Neural progenitor cell (in vitro differentiated cells): ENCODE measurements at regions not wholly inside any gene's neighbourhood (a gene's known extent, or its start where the extent isn't known, plus 50 kb on each side); places are given as distances from the start of the nearest gene placed in this dataset.

Experiments used
- DNase-seq: peaks from one replicate; pipeline ENCODE4 v3.0.0-alpha.2; 2016; ENCODE audit warnings: low spot score
- H2AFZ ChIP-seq: fragments of 200-600 bp; sonication (generic); replicated peaks from 2 replicates; pipeline ENCODE4 v1.6.1; 2016; ENCODE audit warnings: antibody characterized with exemption
- H3F3A ChIP-seq: fragments of 200-600 bp; sonication (generic); 2 replicates; pipeline ENCODE4 v1.6.1; 2016; ENCODE audit warnings: antibody characterized with exemption, low read depth
- H3K27ac ChIP-seq: fragments of 200-600 bp; sonication (generic); 2 replicates; pipeline ENCODE4 v1.5.1; 2016; ENCODE audit warnings: mild to moderate bottlenecking
- H3K27me3 ChIP-seq: fragments of 200-600 bp; sonication (generic); 2 replicates; pipeline ENCODE4 v1.6.1; 2016; ENCODE audit warnings: mild to moderate bottlenecking, moderate library complexity
- H3K36me3 ChIP-seq: fragments of 200-600 bp; sonication (generic); 2 replicates; pipeline ENCODE4 v1.5.1; 2016
- H3K4me1 ChIP-seq: fragments of 200-600 bp; sonication (generic); 2 replicates; pipeline ENCODE4 v1.6.1; 2016; ENCODE audit warnings: mixed run types
- H3K4me2 ChIP-seq: fragments of 200-600 bp; sonication (generic); 2 replicates; pipeline ENCODE4 v1.6.1; 2016
- H3K4me3 ChIP-seq: fragments of 200-600 bp; sonication (generic); 2 replicates; pipeline ENCODE4 v1.5.1; 2016
- H3K79me2 ChIP-seq: fragments of 200-600 bp; sonication (generic); 2 replicates; pipeline ENCODE4 v1.6.1; 2016; ENCODE audit warnings: low read depth
- H3K9ac ChIP-seq: fragments of 200-600 bp; sonication (generic); 2 replicates; pipeline ENCODE4 v1.6.1; 2016
- H3K9me3 ChIP-seq: fragments of 200-600 bp; sonication (generic); 2 replicates; pipeline ENCODE4 v1.5.1; 2016; ENCODE audit warnings: low read depth
- H4K20me1 ChIP-seq: fragments of 200-600 bp; sonication (generic); 2 replicates; pipeline ENCODE4 v1.6.1; 2016; ENCODE audit warnings: low read depth
- H3K27ac Mint-ChIP-seq: 3 replicates; pipeline ENCODE4 v1.8.0; 2021; ENCODE audit warnings: mixed read lengths
- H3K27me3 Mint-ChIP-seq: 2 replicates; pipeline ENCODE4 v1.8.0; 2022; ENCODE audit warnings: low read depth, mild to moderate bottlenecking, inconsistent platforms, moderate library complexity, mixed read lengths; ENCODE audit not compliant: insufficient read depth
- H3K36me3 Mint-ChIP-seq: 3 replicates; pipeline ENCODE4 v1.8.0; 2021; ENCODE audit warnings: mixed read lengths
- H3K4me1 Mint-ChIP-seq: 3 replicates; pipeline ENCODE4 v1.8.0; 2021; ENCODE audit warnings: mixed read lengths
- H3K4me3 Mint-ChIP-seq: 3 replicates; pipeline ENCODE4 v1.8.0; 2021; ENCODE audit warnings: mild to moderate bottlenecking, moderate library complexity, mixed read lengths
- H3K9me3 Mint-ChIP-seq: 3 replicates; pipeline ENCODE4 v1.8.0; 2020; ENCODE audit warnings: mixed read lengths
- EZH2 ChIP-seq: fragments of 200-600 bp; sonication (generic); IDR thresholded peaks from 2 replicates; pipeline ENCODE4 v1.6.1; 2017; ENCODE audit warnings: antibody characterized with exemption, mild to moderate bottlenecking, moderate library complexity
- EZH2phosphoT487 ChIP-seq: fragments of 200-600 bp; sonication (generic); IDR thresholded peaks from 2 replicates; pipeline ENCODE4 v1.6.1; 2017; ENCODE audit warnings: antibody characterized with exemption
- TF ChIP-seq, protein P1 (sequence below): fragments of 200-600 bp; sonication (generic); IDR thresholded peaks from 2 replicates; pipeline ENCODE4 v1.5.1; 2017; ENCODE audit warnings: antibody characterized with exemption, mild to moderate bottlenecking

DNA sequence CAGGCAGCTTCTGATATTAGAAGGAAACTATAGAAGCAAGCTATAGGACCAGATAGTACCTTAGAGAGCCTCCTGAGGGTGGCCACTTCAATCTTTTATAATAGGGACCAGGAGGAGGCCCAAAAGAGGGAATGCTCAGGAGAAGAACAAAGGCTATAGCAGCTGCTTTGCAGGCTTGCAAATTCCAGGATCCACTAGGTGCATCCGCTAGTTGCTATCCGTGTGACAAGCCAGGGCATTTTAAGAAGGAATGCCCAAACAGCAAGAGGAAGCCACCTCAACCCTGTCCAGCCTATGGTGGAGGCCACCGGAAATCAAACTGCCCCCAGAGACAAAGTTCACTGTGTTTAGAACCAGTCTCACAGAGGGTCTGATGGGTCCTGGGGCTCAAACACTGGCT, 192.6 kb upstream of the KIF2B start:
- Histone ChIP-seq H3K4me1 (peaks cover 27% of the 10 kb centered on the region), H3K27ac (peak overlapping the region; percentile 83), H4K20me1 (no peaks in the 10 kb centered on the region), H3K9ac (no peak overlapping the region), H3K4me2 (peak overlapping the region; percentile 66), H3F3A (peaks cover 24% of the 10 kb centered on the region), H2AFZ (peak overlapping the region; percentile 7), H3K9me3 (no peaks in the 10 kb centered on the region), H3K79me2 (no peaks in the 10 kb centered on the region), H3K4me3 (peak overlapping the region; percentile 14), H3K27me3 (no peaks in the 10 kb centered on the region), H3K36me3 (no peaks in the 10 kb centered on the region)
- TF ChIP-seq EZH2 (no peak), EZH2phosphoT487 (no peak)
- TF ChIP-seq, protein P1, sequence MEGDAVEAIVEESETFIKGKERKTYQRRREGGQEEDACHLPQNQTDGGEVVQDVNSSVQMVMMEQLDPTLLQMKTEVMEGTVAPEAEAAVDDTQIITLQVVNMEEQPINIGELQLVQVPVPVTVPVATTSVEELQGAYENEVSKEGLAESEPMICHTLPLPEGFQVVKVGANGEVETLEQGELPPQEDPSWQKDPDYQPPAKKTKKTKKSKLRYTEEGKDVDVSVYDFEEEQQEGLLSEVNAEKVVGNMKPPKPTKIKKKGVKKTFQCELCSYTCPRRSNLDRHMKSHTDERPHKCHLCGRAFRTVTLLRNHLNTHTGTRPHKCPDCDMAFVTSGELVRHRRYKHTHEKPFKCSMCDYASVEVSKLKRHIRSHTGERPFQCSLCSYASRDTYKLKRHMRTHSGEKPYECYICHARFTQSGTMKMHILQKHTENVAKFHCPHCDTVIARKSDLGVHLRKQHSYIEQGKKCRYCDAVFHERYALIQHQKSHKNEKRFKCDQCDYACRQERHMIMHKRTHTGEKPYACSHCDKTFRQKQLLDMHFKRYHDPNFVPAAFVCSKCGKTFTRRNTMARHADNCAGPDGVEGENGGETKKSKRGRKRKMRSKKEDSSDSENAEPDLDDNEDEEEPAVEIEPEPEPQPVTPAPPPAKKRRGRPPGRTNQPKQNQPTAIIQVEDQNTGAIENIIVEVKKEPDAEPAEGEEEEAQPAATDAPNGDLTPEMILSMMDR: no peak
- Mint-ChIP-seq H3K27ac (no peak overlapping the region), H3K27me3 (no peaks in the 10 kb centered on the region), H3K36me3 (no peaks in the 10 kb centered on the region), H3K4me1 (peaks cover 23% of the 10 kb centered on the region), H3K4me3 (no peak overlapping the region), H3K9me3 (peaks cover 5% of the 10 kb centered on the region)
- DNase-seq: peak; percentile 51

DNA sequence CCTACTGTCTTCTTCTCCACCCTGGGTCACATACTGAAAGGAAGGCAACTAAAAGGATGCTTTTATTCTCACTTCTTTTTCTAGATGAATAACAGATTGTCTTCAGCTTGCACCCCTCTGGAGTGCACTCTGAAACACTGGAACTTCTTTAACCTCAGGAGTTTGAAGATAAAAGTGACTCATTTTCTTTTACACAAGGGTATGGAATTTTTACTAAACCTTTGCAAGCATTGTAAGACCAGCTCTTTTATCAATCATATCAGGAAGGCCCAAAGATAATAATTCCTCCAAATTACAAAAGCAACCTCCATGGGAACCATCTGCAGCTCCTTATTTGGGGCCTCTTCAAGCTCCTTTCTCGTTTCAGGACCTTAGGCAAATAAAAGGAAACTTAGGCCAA, 193.5 kb upstream of the KIF2B start:
- H3K27me3 Mint-ChIP-seq: no peaks in the 10 kb centered on the region
- H3K9me3 Mint-ChIP-seq: peaks cover 5% of the 10 kb centered on the region
- Histone ChIP-seq H2AFZ (peak overlapping the region; percentile 7), H3K79me2 (no peaks in the 10 kb centered on the region), H3K4me1 (peaks cover 27% of the 10 kb centered on the region), H3K9me3 (no peaks in the 10 kb centered on the region), H3K4me2 (no peak overlapping the region), H3F3A (peaks cover 24% of the 10 kb centered on the region), H4K20me1 (no peaks in the 10 kb centered on the region), H3K4me3 (no peak overlapping the region), H3K9ac (no peak overlapping the region), H3K27ac (peak overlapping the region; percentile 83), H3K27me3 (no peaks in the 10 kb centered on the region), H3K36me3 (no peaks in the 10 kb centered on the region)
- H3K4me3 Mint-ChIP-seq: no peak overlapping the region
- DNase-seq: no peak
- no peak overlapping the region for H3K27ac Mint-ChIP-seq
- H3K4me1 Mint-ChIP-seq: peaks cover 23% of the 10 kb centered on the region
- H3K36me3 Mint-ChIP-seq: no peaks in the 10 kb centered on the region
- TF ChIP-seq EZH2phosphoT487 (no peak), EZH2 (no peak)
- TF ChIP-seq, protein P1: no peak

DNA sequence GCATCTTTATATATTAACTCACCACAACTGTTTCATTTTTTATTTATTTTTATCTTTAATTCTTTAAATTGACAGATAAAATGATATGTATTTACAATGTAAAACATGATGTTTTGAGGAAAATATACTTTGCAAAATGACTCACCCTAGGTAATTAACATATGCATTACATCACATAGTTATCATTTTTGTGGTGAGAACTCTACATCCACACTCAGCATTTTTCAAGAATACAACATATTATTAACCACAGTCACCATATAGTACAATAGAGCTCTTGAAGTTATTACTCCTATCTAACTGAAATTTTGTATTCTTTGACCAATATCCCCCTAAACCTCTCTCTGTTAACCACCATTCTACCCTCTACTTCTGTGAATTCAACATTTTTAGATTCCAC, 194.7 kb upstream of the KIF2B start:
- Histone ChIP-seq H3K27me3 (no peaks in the 10 kb centered on the region), H2AFZ (no peak overlapping the region), H3K4me2 (no peak overlapping the region), H4K20me1 (no peaks in the 10 kb centered on the region), H3K27ac (no peak overlapping the region), H3K9me3 (no peaks in the 10 kb centered on the region), H3K9ac (no peak overlapping the region), H3K36me3 (no peaks in the 10 kb centered on the region), H3K4me1 (peaks cover 27% of the 10 kb centered on the region), H3K4me3 (no peak overlapping the region), H3F3A (peaks cover 24% of the 10 kb centered on the region), H3K79me2 (no peaks in the 10 kb centered on the region)
- no peaks in the 10 kb centered on the region for H3K27me3 Mint-ChIP-seq
- DNase-seq: no peak
- peaks cover 3% of the 10 kb centered on the region for H3K9me3 Mint-ChIP-seq
- no peak overlapping the region for H3K27ac Mint-ChIP-seq
- H3K4me3 Mint-ChIP-seq: no peak overlapping the region
- TF ChIP-seq EZH2 (no peak), EZH2phosphoT487 (no peak)
- TF ChIP-seq, protein P1: no peak
- peaks cover 23% of the 10 kb centered on the region for H3K4me1 Mint-ChIP-seq
- no peaks in the 10 kb centered on the region for H3K36me3 Mint-ChIP-seq
